Loucy (cell line): ENCODE measurements at regions not wholly inside any gene's neighbourhood (a gene's known extent, or its start where the extent isn't known, plus 50 kb on each side); places are given as distances from the start of the nearest gene placed in this dataset.

Experiments
- CTCF ChIP-seq: fragments of 200-600 bp; sonication (generic); conservative IDR thresholded peaks from 2 replicates; pipeline ENCODE4 v1.5.1; 2014; ENCODE audit warnings: mild to moderate bottlenecking, antibody characterized with exemption, low read length
- EZH2phosphoT487 ChIP-seq: fragments of 200-600 bp; IDR thresholded peaks from 2 replicates; pipeline ENCODE4 v1.6.1; 2018; ENCODE audit warnings: antibody characterized with exemption, mild to moderate bottlenecking, moderate library complexity, borderline replicate concordance

DNA sequence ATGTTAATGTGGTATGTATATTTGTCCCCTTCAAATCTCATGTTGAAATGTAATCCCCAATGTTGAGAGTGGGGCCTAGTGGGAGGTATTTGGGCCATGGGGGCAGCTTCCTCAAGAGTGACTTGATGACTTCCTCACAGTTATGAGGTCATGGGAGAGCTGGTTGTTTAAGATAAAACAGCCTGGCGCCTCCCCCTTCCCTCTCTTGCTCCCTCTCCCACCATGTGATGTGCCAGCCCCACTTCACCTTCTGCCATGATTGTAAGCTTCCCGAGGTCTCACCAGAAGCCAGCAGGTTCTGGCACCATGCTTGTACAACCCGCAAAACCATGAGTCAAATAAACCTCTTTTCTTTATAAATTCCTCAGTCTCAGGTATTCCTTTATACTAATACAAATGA lies 258.3 kb upstream of the POU3F3 start:
- TF ChIP-seq CTCF: no peak
- no peak for TF ChIP-seq EZH2phosphoT487
